GM12878 (cell line): ENCODE measurements at regions not wholly inside any gene's neighbourhood (a gene's known extent, or its start where the extent isn't known, plus 50 kb on each side); places are given as distances from the start of the nearest gene placed in this dataset.

Source experiments
- ATAC-seq: fragments of 200-7000 bp; cut with Tn5 transposase; 3 replicates; pipeline ENCODE4 v1.9.1; 2020; ENCODE audit warnings: mild to moderate bottlenecking, moderate library complexity
- BruUV-seq: library from RNA; stranded (reverse); fragments of 400-500 nt; replicated peaks from 2 replicates; lab custom pipeline; 2021; lab: Mats Ljungman, UMichigan
- CTCF ChIA-PET: fragments of 300-600 bp; sonication (Branson Sonifier 250); formaldehyde crosslinking; extraction: SDS; loops from one replicate; lab custom pipeline; 2021; ENCODE audit warnings: inconsistent platforms; lab: Yijun Ruan, JAX
- POLR2A ChIA-PET: fragments of 350-600 bp; formaldehyde crosslinking; extraction: SDS; loops from one replicate; lab custom pipeline; 2021; ENCODE audit warnings: inconsistent platforms; lab: Charles Lee
- RAD21 ChIA-PET: fragments of 300-600 bp; sonication (Branson Sonifier 250); formaldehyde crosslinking; loops from one replicate; lab custom pipeline; 2023; ENCODE audit warnings: antibody characterized with exemption; ENCODE audit not compliant: unreplicated experiment; lab: Charles Lee
- SMC1A ChIA-PET: fragments of 300-600 bp; sonication (Branson Sonifier 250); formaldehyde crosslinking; loops from one replicate; lab custom pipeline; 2023; ENCODE audit not compliant: unreplicated experiment, uncharacterized antibody; lab: Charles Lee
- DNase-seq: peaks from one replicate; pipeline ENCODE4 v3.0.0-alpha.2; 2011; ENCODE audit warnings: low read depth, low spot score
- FAIRE-seq: peaks from 3 replicates; lab custom pipeline; 2011; peaks lifted over from hg19 to GRCh38; lab: Jason Lieb, UNC
- H2AFZ ChIP-seq: 2 replicates; pipeline ENCODE4 v1.6.0; 2011; ENCODE audit warnings: low read depth, low read length, control low read depth; ENCODE audit not compliant: control insufficient read depth
- H3K27ac ChIP-seq: 2 replicates; pipeline ENCODE4 v1.5.1; 2011; ENCODE audit warnings: control low read depth; ENCODE audit not compliant: control insufficient read depth, insufficient read depth
- H3K27me3 ChIP-seq, 2 experiments: replicated peaks in 1 of 2; 2 replicates each; pipeline versions ENCODE4 v1.6.0 to v1.6.1; 2011; ENCODE audit warnings: low read length in 1 of 2; ENCODE audit not compliant: control insufficient read depth in 2 of 2, insufficient read depth in 2 of 2
- H3K36me3 ChIP-seq, 2 experiments: 2 replicates each; pipeline ENCODE4 v1.5.1; 2011; ENCODE audit warnings: low read length in 1 of 2; ENCODE audit not compliant: control insufficient read depth in 2 of 2, insufficient read depth in 2 of 2
- H3K4me1 ChIP-seq: 2 replicates; pipeline ENCODE4 v1.6.1; 2011; ENCODE audit warnings: mild to moderate bottlenecking, low read length, moderate library complexity, mixed read lengths; ENCODE audit not compliant: control insufficient read depth, insufficient read depth
- H3K4me2 ChIP-seq: 2 replicates; pipeline ENCODE4 v1.6.0; 2011; ENCODE audit warnings: control low read depth; ENCODE audit not compliant: control insufficient read depth, insufficient read depth
- H3K4me3 ChIP-seq: fragments of 200-600 bp; sonication (generic); 2 replicates; pipeline ENCODE4 v1.5.1; 2016
- H3K79me2 ChIP-seq: 2 replicates; pipeline ENCODE4 v1.6.0; 2011; ENCODE audit warnings: low read length; ENCODE audit not compliant: control insufficient read depth, insufficient read depth
- H3K9ac ChIP-seq: 2 replicates; pipeline ENCODE4 v1.8.0; 2011; ENCODE audit warnings: low read length, control low read depth, mixed read lengths; ENCODE audit not compliant: control insufficient read depth, insufficient read depth
- H3K9me3 ChIP-seq: replicated peaks from 3 replicates; pipeline ENCODE4 v1.5.1; 2011; ENCODE audit warnings: mild to moderate bottlenecking, low read length; ENCODE audit not compliant: control insufficient read depth, insufficient read depth
- H4K20me1 ChIP-seq: 2 replicates; pipeline ENCODE4 v1.6.0; 2011; ENCODE audit not compliant: control insufficient read depth, insufficient read depth
- BCL11A ChIP-seq: IDR thresholded peaks from 2 replicates; pipeline ENCODE4 v1.6.1; 2011; ENCODE audit warnings: low read depth, low read length
- BCL3 ChIP-seq: IDR thresholded peaks from 2 replicates; pipeline ENCODE4 v1.6.1; 2011; ENCODE audit warnings: borderline replicate concordance, low read depth, mild to moderate bottlenecking, moderate library complexity, low read length; ENCODE audit not compliant: insufficient read depth, poor library complexity, severe bottlenecking
- BCLAF1 ChIP-seq: fragments of 450-650 bp; IDR thresholded peaks from 2 replicates; pipeline ENCODE4 v1.6.1; 2017; ENCODE audit warnings: antibody characterized with exemption, mild to moderate bottlenecking, moderate library complexity
- BHLHE40 ChIP-seq, 2 experiments: fragments of 450-650 bp in 1 of 2; IDR thresholded peaks; 2 replicates each; pipeline ENCODE4 v1.6.1; 2011 to 2017; ENCODE audit warnings: low read depth in 2 of 2, borderline replicate concordance in 1 of 2, improper control_type of control experiment in 1 of 2, low read length in 1 of 2, mild to moderate bottlenecking in 1 of 2
- E2F4 ChIP-seq: IDR thresholded peaks from 2 replicates; pipeline ENCODE4 v1.6.1; 2012; ENCODE audit warnings: low read depth, low read length, improper control_type of control experiment
- IRF3 ChIP-seq: fragments of 450-650 bp; IDR thresholded peaks from 2 replicates; pipeline ENCODE4 v1.6.1; 2014; ENCODE audit warnings: mild to moderate bottlenecking
- KAT2A ChIP-seq: conservative IDR thresholded peaks from 2 replicates; pipeline ENCODE4 v1.6.1; 2011; ENCODE audit warnings: low read depth, low read length; ENCODE audit not compliant: control insufficient read depth
- KDM1A ChIP-seq: fragments of 200-600 bp; sonication (generic); IDR thresholded peaks from 2 replicates; pipeline ENCODE4 v1.6.1; 2016; ENCODE audit warnings: borderline replicate concordance
- NRF1 ChIP-seq: conservative IDR thresholded peaks from 2 replicates; pipeline ENCODE4 v1.6.1; 2011; ENCODE audit warnings: mild to moderate bottlenecking, low read depth, low read length, improper control_type of control experiment
- PBX3 ChIP-seq: IDR thresholded peaks from 2 replicates; pipeline ENCODE4 v1.6.1; 2011; ENCODE audit warnings: mild to moderate bottlenecking, low read depth, low read length, moderate library complexity; ENCODE audit not compliant: insufficient replicate concordance
- POLR2AphosphoS5 ChIP-seq: IDR thresholded peaks from 2 replicates; pipeline ENCODE4 v1.6.1; 2011; ENCODE audit warnings: mild to moderate bottlenecking, low read length, inconsistent platforms
- RCOR1 ChIP-seq: conservative IDR thresholded peaks from 2 replicates; pipeline ENCODE4 v1.6.1; 2012; ENCODE audit warnings: low read depth, low read length, improper control_type of control experiment
- RUNX3 ChIP-seq: IDR thresholded peaks from 2 replicates; pipeline ENCODE4 v1.6.1; 2012; ENCODE audit warnings: low read length, inconsistent platforms
- USF2 ChIP-seq: IDR thresholded peaks from 2 replicates; pipeline ENCODE4 v1.6.1; 2011; ENCODE audit warnings: low read depth, low read length, improper control_type of control experiment, borderline replicate concordance
- YY1 ChIP-seq: IDR thresholded peaks from 2 replicates; pipeline ENCODE4 v1.6.1; 2011; ENCODE audit warnings: low read depth, mild to moderate bottlenecking, low read length
- WGBS: methylation state at CpG from one replicate; pipeline ENCODE4 v1.1.6; 2016; ENCODE audit warnings: low lambda C conversion rate; ENCODE audit not compliant: insufficient replicate concordance, insufficient coverage; ENCODE audit errors: missing lambda C conversion rate; 5-methylcytosine and 5-hydroxymethylcytosine counted together
- in situ Hi-C: fragments of 300-500 bp; cut with MboI; formaldehyde crosslinking; loops from 9 replicates; pipeline ENCODE4 v1.14.3; 2018; ENCODE audit warnings: mixed read lengths
- intact Hi-C: fragments of 100-400 bp; cut with micrococcal nuclease; formaldehyde crosslinking; loops from one replicate; pipeline ENCODE4 v1.14.2; 2022; ENCODE audit not compliant: unreplicated experiment

- TF ChIP-seq BCLAF1, result no peak
- TF ChIP-seq KDM1A, result no peak
- TF ChIP-seq KAT2A, result no peak
- no peak for TF ChIP-seq NRF1
- no peak for TF ChIP-seq USF2
Observed at GRCh38 chr3:94869059-94869547, 806.2 kb downstream of the NSUN3 start (continued).

- Histone ChIP-seq H3K36me3 (no peaks in the 10 kb centered on the region), H3K4me3 (no peak overlapping the region), H4K20me1 (no peaks in the 10 kb centered on the region), H3K79me2 (no peaks in the 10 kb centered on the region), H3K9me3 (no peaks in the 10 kb centered on the region), H3K27me3 (no peaks in the 10 kb centered on the region), H3K4me1 (no peaks in the 10 kb centered on the region), H3K27ac (no peak overlapping the region), H3K4me2 (no peak overlapping the region), H2AFZ (no peak overlapping the region), H3K9ac (no peak overlapping the region)
- ChIA-PET POLR2A (no interaction called here), SMC1A (no interaction called here), CTCF (interaction anchor here (0.8 kb wide), 1 partner anchor 11 kb away, joined by 3 read pairs; no protein-coding TSS in a partner anchor), RAD21 (no interaction called here)
- FAIRE-seq, result no peak
- ATAC-seq, result no peak
- DNase-seq, result no peak
- in situ Hi-C loops (no loop called here), intact Hi-C loops (no loop called here)
- no TSS peak for BruUV-seq
- WGBS, result 38% methylated on average over 10 of the region's 10 CpGs
- no peak for TF ChIP-seq RUNX3
- no peak for TF ChIP-seq POLR2AphosphoS5
- no peak for TF ChIP-seq RCOR1
- no peak for TF ChIP-seq BCL11A
- TF ChIP-seq BHLHE40 (IDR thresholded peaks at IDR 0.05; ENCODE audit: borderline replicate concordance in 1 of 2, low read depth in 2 of 2, low read length in 1 of 2), result no peak
- no peak for TF ChIP-seq YY1
- TF ChIP-seq BCL3, result no peak
- TF ChIP-seq PBX3, result no peak
- TF ChIP-seq E2F4, result no peak
- no peak for TF ChIP-seq IRF3
Observed at GRCh38 chr3:94873751-94874150, 810.9 kb downstream of the NSUN3 start.
